ENCODE measurements at regions not wholly inside any gene's neighbourhood (a gene's known extent, or its start where the extent isn't known, plus 50 kb on each side); places are given as distances from the start of the nearest gene placed in this dataset.
A peak's percentile ranks its signal among the peaks of the same experiment; 100 is the strongest.

DNA sequence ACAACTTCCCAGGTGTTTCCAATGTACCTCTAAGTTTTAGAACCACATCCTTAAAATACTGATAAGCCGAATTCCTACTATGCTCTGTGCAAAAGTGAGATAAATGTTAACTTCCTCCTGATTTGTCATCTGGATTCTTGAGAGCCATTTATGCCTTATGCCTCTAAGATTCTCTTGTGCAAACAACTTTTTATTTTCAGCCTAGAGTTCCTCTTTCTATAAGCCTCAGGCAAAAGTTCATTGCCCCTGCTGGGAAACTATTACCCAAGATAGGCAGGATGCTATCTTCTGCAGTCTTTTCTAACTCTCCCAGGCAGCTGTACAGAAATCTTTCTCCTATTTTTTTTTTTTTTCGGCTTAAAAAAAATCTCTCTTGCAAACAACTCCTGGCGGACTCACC lies 216.1 kb downstream of the KCNJ3 start:
- intact Hi-C loops (cut with DNase I; ENCODE audit: low total_unique reads): no loop called here
- in situ Hi-C loops (cut with MboI; ENCODE audit: low pct_ligation_motif_present in 1 of 4, low pct_unique_long_range_greater_than_20kb in 1 of 4, low sequenced_read_pairs in 3 of 4): no loop called here
- Histone ChIP-seq H3K9me3 (no peaks in the 10 kb centered on the region), H3K4me1 (peaks cover 0 to 4% (median 0%) of the 10 kb centered on the region in 4 donors), H3K36me3 (no peaks in the 10 kb centered on the region), H3K27me3 (no peaks in the 10 kb centered on the region), H3K27ac (no peak overlapping the region), H3K4me3 (no peak overlapping the region)
- WGBS, 2 donors (ENCODE audit: low coverage in 1 of 2): 28 to 44% methylated on average over 3 of the region's 3 CpGs
- DNase-seq: no peak
- TF ChIP-seq EP300 (IDR thresholded peaks at IDR 0.05; ENCODE audit: low read depth) (no peak), POLR2AphosphoS5 (IDR thresholded peaks at IDR 0.05) (no peak), POLR2A (IDR thresholded peaks at IDR 0.05) (no peak)
- TF ChIP-seq, protein P1, sequence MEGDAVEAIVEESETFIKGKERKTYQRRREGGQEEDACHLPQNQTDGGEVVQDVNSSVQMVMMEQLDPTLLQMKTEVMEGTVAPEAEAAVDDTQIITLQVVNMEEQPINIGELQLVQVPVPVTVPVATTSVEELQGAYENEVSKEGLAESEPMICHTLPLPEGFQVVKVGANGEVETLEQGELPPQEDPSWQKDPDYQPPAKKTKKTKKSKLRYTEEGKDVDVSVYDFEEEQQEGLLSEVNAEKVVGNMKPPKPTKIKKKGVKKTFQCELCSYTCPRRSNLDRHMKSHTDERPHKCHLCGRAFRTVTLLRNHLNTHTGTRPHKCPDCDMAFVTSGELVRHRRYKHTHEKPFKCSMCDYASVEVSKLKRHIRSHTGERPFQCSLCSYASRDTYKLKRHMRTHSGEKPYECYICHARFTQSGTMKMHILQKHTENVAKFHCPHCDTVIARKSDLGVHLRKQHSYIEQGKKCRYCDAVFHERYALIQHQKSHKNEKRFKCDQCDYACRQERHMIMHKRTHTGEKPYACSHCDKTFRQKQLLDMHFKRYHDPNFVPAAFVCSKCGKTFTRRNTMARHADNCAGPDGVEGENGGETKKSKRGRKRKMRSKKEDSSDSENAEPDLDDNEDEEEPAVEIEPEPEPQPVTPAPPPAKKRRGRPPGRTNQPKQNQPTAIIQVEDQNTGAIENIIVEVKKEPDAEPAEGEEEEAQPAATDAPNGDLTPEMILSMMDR (IDR thresholded peaks at IDR 0.05): no peak

DNA sequence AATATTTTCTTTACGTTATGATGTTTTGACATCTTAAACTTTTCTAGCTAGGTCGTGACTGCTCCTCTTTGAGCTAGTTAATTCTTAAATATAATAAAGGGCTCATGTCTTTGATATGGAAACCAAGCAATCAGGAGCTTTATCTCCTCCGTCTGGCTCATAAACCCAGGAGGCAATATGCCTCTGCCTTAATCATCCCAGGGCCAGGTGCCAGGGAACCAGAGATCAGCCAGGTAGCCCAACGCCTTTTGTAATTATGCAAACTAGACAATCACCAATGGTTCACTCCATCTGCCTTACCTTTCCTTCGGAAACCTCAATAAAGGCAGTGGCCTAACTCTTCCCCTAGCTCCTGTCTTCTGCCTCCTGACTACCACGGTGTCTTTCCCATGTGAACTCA lies 213.7 kb downstream of the KCNJ3 start:
- 47 to 64% methylated on average over 4 to 6 of the region's 6 CpGs for WGBS, 2 donors (ENCODE audit: low coverage in 1 of 2)
- Histone ChIP-seq H3K4me1 (peaks cover 0 to 4% (median 0%) of the 10 kb centered on the region in 4 donors), H3K9me3 (no peaks in the 10 kb centered on the region), H3K27me3 (no peaks in the 10 kb centered on the region), H3K36me3 (no peaks in the 10 kb centered on the region), H3K27ac (no peak overlapping the region), H3K4me3 (no peak overlapping the region)
- in situ Hi-C loops (cut with MboI; ENCODE audit: low pct_ligation_motif_present in 1 of 4, low pct_unique_long_range_greater_than_20kb in 1 of 4, low sequenced_read_pairs in 3 of 4) (no loop called here), intact Hi-C loops (cut with DNase I; ENCODE audit: low total_unique reads) (no loop called here)
- DNase-seq: peak; percentile 62
- TF ChIP-seq POLR2AphosphoS5 (IDR thresholded peaks at IDR 0.05): no peak
- TF ChIP-seq EP300 (IDR thresholded peaks at IDR 0.05; ENCODE audit: low read depth): no peak
- TF ChIP-seq, protein P1 (IDR thresholded peaks at IDR 0.05): no peak
- TF ChIP-seq POLR2A (IDR thresholded peaks at IDR 0.05): no peak

DNA sequence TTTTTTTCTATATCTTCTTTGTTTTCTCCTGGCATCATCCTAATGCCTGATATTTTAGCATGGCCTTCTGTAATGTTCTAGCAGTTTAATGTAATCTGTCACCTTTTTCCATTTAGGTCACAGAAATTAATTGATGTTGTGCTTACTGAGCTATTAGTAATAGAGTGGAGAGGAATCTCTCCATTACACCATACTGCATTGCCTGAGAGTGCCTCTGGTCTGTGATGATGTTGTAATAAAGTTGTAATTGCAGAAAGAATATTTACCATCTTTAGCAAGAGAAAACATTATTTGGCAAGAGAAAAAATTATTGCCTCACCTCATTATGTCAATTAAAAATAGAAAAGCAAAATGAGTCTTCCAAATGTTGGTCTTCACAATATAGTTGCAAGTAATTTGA lies 213.2 kb downstream of the KCNJ3 start:
- H3K27ac ChIP-seq: no peak overlapping the region
- TF ChIP-seq POLR2AphosphoS5 (IDR thresholded peaks at IDR 0.05) (no peak), EP300 (IDR thresholded peaks at IDR 0.05; ENCODE audit: low read depth) (no peak), POLR2A (IDR thresholded peaks at IDR 0.05) (no peak)
- TF ChIP-seq, protein P1 (IDR thresholded peaks at IDR 0.05): no peak
- H3K9me3 ChIP-seq: no peaks in the 10 kb centered on the region
- no peaks in the 10 kb centered on the region for H3K27me3 ChIP-seq
- H3K4me3 ChIP-seq: no peak overlapping the region
- peaks cover 0 to 4% (median 0%) of the 10 kb centered on the region in 4 donors for H3K4me1 ChIP-seq
- DNase-seq: no peak
- intact Hi-C loops (cut with DNase I; ENCODE audit: low total_unique reads): no loop called here
- H3K36me3 ChIP-seq: no peaks in the 10 kb centered on the region
- in situ Hi-C loops (cut with MboI; ENCODE audit: low pct_ligation_motif_present in 1 of 4, low pct_unique_long_range_greater_than_20kb in 1 of 4, low sequenced_read_pairs in 3 of 4): no loop called here

DNA sequence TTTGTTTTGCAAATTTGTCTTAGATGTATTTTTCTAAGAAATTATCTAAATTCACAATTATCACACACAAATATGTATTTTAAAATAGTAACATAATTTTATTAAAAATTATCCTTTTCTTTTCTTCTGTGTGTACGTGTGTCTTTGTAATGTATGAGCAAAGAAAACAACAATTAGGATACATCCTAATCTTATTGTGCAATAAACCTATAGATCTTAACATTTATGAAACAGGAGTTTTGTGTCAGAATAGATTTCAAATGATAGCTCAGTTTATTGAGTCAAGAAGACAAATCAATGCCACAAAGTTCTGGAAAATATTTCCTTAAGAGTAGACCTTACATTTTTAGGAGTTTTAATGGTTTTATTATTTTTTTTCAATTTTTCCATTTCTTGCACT lies 212.2 kb downstream of the KCNJ3 start:
- intact Hi-C loops (cut with DNase I; ENCODE audit: low total_unique reads) (no loop called here), in situ Hi-C loops (cut with MboI; ENCODE audit: low pct_ligation_motif_present in 1 of 4, low pct_unique_long_range_greater_than_20kb in 1 of 4, low sequenced_read_pairs in 3 of 4) (no loop called here)
- 52 to 84% methylated on average over 1 of the region's 1 CpG for WGBS, 2 donors (ENCODE audit: low coverage in 1 of 2)

More for the DNA sequence above, 212.2 kb downstream of the KCNJ3 start:
- TF ChIP-seq POLR2A (IDR thresholded peaks at IDR 0.05) (no peak), POLR2AphosphoS5 (IDR thresholded peaks at IDR 0.05) (no peak), EP300 (IDR thresholded peaks at IDR 0.05; ENCODE audit: low read depth) (no peak)
- TF ChIP-seq, protein P1 (IDR thresholded peaks at IDR 0.05): no peak
- no peaks in the 10 kb centered on the region for H3K27me3 ChIP-seq
- peaks cover 0 to 4% (median 0%) of the 10 kb centered on the region in 4 donors for H3K4me1 ChIP-seq
- no peak overlapping the region for H3K27ac ChIP-seq
- no peaks in the 10 kb centered on the region for H3K9me3 ChIP-seq
- no peak overlapping the region for H3K4me3 ChIP-seq
- no peaks in the 10 kb centered on the region for H3K36me3 ChIP-seq
- DNase-seq: no peak
